Astrocyte of the cerebellum (primary cell): ENCODE measurements at regions not wholly inside any gene's neighbourhood (a gene's known extent, or its start where the extent isn't known, plus 50 kb on each side); places are given as distances from the start of the nearest gene placed in this dataset.

ENCODE experiments used
- DNase-seq: peaks from one replicate; pipeline ENCODE4 v3.0.0-alpha.2; 2011; ENCODE audit warnings: low read depth
- H3K4me3 ChIP-seq: 2 replicates; pipeline ENCODE4 v1.5.1; 2011; ENCODE audit warnings: mild to moderate bottlenecking, low read depth, low read length, moderate library complexity
- in situ Hi-C: cut with HindIII; loops from 2 replicates; pipeline ENCODE4 v1.10.0; 2017; ENCODE audit warnings: low sequenced_read_pairs
- TF ChIP-seq, protein P1 (sequence below): IDR thresholded peaks from 2 replicates; pipeline ENCODE4 v1.5.1; 2012; ENCODE audit warnings: low read length, low read depth, moderate library complexity, mild to moderate bottlenecking; ENCODE audit errors: missing control alignments

DNA sequence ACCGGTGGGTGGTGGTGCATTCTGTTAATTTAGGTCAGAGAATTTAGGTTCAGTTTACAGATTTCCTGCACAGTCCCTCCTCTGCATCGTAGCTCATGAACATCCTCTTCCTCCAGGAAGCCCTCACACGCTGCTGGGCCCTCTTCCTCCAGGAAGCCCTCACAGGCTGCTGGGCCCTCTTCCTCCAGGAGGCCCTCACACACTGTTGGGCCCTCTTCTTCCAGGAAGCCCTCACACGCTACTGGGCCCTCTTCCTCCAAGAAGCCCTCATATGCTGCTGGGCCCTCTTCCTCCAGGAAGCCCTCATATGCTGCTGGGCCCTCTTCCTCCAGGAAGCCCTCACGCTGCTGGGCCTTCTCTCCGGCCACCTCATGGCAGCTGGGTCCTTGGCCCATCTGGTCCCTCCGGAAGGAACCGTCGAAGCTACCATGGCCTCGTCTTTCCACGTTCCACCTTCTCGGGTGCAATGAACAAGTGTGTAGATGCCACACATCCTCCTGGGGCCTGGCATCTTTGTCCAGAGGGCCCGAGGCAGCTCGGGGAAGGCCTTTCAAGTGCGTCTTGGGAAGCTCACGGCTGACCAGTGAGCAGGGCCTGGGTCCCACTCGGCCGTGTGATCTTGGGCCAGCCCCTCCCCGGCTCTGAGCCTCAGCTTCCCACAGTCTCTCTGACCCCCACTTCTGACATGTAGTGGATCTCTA lies 58.9 kb upstream of the PPARA start:
- in situ Hi-C loops = no loop called here
- no peak for DNase-seq
- TF ChIP-seq, protein P1, sequence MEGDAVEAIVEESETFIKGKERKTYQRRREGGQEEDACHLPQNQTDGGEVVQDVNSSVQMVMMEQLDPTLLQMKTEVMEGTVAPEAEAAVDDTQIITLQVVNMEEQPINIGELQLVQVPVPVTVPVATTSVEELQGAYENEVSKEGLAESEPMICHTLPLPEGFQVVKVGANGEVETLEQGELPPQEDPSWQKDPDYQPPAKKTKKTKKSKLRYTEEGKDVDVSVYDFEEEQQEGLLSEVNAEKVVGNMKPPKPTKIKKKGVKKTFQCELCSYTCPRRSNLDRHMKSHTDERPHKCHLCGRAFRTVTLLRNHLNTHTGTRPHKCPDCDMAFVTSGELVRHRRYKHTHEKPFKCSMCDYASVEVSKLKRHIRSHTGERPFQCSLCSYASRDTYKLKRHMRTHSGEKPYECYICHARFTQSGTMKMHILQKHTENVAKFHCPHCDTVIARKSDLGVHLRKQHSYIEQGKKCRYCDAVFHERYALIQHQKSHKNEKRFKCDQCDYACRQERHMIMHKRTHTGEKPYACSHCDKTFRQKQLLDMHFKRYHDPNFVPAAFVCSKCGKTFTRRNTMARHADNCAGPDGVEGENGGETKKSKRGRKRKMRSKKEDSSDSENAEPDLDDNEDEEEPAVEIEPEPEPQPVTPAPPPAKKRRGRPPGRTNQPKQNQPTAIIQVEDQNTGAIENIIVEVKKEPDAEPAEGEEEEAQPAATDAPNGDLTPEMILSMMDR = no peak
- H3K4me3 ChIP-seq = no peak overlapping the region

DNA sequence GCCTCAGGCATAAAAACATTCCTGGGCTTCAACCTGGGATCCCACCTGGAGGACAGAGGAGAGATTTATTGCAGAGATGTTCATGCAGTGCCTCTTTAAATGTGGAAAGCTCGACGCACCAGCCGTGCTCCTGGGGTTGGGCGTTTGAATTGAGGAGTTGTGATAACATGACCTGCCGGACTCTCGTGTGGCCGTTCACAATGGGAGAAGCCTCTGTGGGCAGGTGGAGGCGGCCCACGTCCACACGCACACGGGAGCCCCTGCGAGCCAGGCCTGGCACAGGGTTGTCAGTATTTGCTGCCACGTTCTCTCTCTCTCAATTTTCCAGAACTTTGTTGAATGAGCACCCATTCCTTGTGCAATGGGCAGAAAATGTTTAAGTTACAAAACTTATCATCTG lies 58.3 kb upstream of the PPARA start:
- H3K4me3 ChIP-seq = no peak overlapping the region
- in situ Hi-C loops = no loop called here
- TF ChIP-seq, protein P1 = no peak
- no peak for DNase-seq

DNA sequence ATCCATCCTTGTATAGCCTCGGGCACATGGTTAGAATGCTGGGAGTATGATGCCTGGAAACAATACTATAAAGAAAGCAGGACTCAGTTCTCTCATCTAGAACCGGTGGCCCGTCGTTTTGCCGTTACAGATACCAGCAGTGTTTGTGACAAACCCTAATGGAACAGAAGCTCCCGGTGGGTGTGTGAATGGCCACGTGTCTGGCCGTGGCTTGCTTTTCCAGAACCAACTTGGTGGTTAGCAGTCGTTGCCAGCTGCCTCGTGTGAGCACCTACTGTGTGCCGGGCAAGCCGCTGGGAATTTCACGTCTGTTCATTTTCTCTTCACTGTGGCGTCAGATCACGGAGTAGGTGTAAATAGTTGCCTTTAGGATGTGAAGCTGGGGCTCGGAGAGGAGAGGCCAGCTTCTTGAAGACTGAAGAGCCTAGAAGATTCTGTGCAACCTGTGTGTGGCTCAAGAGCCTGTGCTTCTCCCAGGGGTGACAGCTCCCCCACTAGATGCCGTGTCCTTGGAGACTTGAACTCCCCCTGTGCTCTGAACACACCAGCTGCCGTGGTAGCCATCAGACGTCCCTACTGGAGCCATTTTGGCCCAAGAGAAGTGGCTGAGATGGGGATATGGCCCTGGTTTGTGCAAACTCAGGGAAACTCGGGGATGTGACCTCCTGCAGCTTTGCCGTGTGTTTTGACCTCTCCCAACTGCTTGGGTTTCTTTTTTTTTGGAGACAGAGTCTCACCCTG lies 57.5 kb upstream of the PPARA start:
- no peak for DNase-seq
- H3K4me3 ChIP-seq = no peak overlapping the region
- in situ Hi-C loops = no loop called here
- TF ChIP-seq, protein P1 = no peak

DNA sequence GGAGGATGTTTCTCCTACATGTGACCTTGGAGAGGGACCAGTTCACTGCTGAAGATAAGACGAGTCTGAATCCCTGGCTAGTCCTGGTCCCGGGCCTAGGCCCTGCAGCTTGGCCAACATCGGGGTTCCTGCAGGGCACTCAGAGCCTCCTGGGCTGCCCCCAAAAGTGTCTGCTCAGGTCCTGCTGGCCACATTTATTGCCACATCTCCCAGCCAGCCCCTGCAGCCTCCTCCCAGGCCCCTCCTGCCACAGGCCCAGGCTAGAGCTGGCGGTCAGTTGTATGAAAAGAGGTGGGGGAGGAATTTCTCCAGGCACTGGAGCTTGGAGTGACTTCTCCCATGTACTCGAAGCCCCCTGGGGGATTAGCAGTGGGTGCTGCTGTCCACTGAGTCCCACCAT lies 56.5 kb upstream of the PPARA start:
- in situ Hi-C loops = no loop called here

DNA sequence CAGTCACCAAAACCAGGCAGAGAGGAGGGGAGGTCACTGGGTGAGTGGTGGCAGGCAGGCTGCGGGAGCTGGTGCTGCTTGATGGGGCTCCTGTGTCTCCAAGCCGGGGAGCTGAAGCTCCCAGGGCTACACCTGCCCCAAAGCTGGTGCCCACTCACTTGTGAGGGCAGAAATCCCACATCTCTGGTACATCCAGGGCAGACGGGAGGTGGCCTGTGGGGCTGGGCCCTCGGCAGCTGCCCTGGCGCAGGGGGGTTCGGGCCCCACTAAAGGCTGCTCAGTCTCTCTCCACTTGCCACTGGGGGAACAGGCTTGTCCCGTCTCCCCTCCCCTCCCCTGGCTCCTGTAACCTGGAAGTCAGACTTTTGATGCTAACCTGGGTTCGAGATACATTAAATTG lies 55.6 kb upstream of the PPARA start:
- no peak overlapping the region for H3K4me3 ChIP-seq
- DNase-seq = no peak
- TF ChIP-seq, protein P1 = no peak
- in situ Hi-C loops = no loop called here

More for the DNA sequence above, 56.5 kb upstream of the PPARA start:
- no peak overlapping the region for H3K4me3 ChIP-seq
- TF ChIP-seq, protein P1 = no peak
- DNase-seq = no peak

DNA sequence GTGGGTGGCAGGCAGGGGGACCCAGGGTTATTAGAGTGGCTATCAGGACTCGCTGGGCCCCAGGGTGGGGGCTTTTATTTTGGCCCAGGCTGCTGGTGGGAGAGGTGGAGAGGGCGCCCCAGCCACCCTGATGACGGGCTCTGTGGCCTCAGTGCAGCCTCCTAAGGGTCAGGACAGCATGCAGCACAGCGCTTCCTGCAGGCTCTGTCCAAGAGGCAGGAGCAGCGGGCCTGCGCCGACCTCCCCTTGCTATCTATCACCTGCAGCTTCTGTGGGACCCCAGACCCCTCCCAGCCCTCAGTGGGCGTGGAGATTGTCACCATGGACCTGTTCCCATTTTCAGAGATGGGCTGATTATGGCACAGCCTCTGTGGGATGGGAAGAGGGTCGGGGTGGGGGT lies 54.3 kb upstream of the PPARA start:
- in situ Hi-C loops = no loop called here
- no peak overlapping the region for H3K4me3 ChIP-seq
- DNase-seq = no peak
- TF ChIP-seq, protein P1 = no peak
